IPS-18c (cell line): ENCODE measurements at regions not wholly inside any gene's neighbourhood (a gene's known extent, or its start where the extent isn't known, plus 50 kb on each side); places are given as distances from the start of the nearest gene placed in this dataset.
"Not testable (repeated sequence)": the region's sequence is repeated elsewhere in the genome, so short reads cannot be mapped to it uniquely, and the experiment has no call there.

Experiments used
- H3K4me3 ChIP-seq: 2 replicates; pipeline ENCODE4 v1.7.0; 2013; ENCODE audit warnings: low read depth, mild to moderate bottlenecking, low read length, moderate library complexity; ENCODE audit not compliant: insufficient read depth
- H3K9me3 ChIP-seq: one replicate; pipeline ENCODE4 v1.6.1; 2013; ENCODE audit warnings: mild to moderate bottlenecking, low read length, moderate library complexity; ENCODE audit not compliant: control insufficient read depth, insufficient read depth

GRCh38 chr10:38350645-38351044 is 256.5 kb downstream of the ZNF37A start:
- not testable (repeated sequence) for H3K4me3 ChIP-seq, H3K9me3 ChIP-seq

- H3K4me3 ChIP-seq, H3K9me3 ChIP-seq: not testable (repeated sequence)
Observed at GRCh38 chr10:38354410-38354809, 260.3 kb downstream of the ZNF37A start.

GRCh38 chr10:38355911-38356526 is 261.9 kb downstream of the ZNF37A start:
- H3K9me3 ChIP-seq, result not testable (repeated sequence)
- peak overlapping the region; percentile 38; the same call in 1 of the 2 replicates for H3K4me3 ChIP-seq

- peak overlapping the region; percentile 36; the same call in 1 of the 2 replicates for H3K4me3 ChIP-seq
- H3K9me3 ChIP-seq, result not testable (repeated sequence)
Observed at GRCh38 chr10:38356527-38356926, 262.4 kb downstream of the ZNF37A start.

GRCh38 chr10:38362514-38362913 is 268.4 kb downstream of the ZNF37A start:
- H3K4me3 ChIP-seq, H3K9me3 ChIP-seq: not testable (repeated sequence)

GRCh38 chr10:38364073-38364472 is 269.9 kb downstream of the ZNF37A start:
- not testable (repeated sequence) for H3K9me3 ChIP-seq

GRCh38 chr10:38365917-38366316 is 271.8 kb downstream of the ZNF37A start:
- H3K4me3 ChIP-seq, result not testable (repeated sequence)

More at GRCh38 chr10:38364073-38364472, 269.9 kb downstream of the ZNF37A start:
- H3K4me3 ChIP-seq, result not testable (repeated sequence)

GRCh38 chr10:38383800-38384199 is 289.7 kb downstream of the ZNF37A start:
- H3K9me3 ChIP-seq, H3K4me3 ChIP-seq: not testable (repeated sequence)

More at GRCh38 chr10:38365917-38366316, 271.8 kb downstream of the ZNF37A start:
- H3K9me3 ChIP-seq, result not testable (repeated sequence)

GRCh38 chr10:38386869-38387268 is 292.7 kb downstream of the ZNF37A start:
- H3K4me3 ChIP-seq, result not testable (repeated sequence)

GRCh38 chr10:38390725-38391124 is 296.6 kb downstream of the ZNF37A start:
- H3K9me3 ChIP-seq, H3K4me3 ChIP-seq: not testable (repeated sequence)

More at GRCh38 chr10:38386869-38387268, 292.7 kb downstream of the ZNF37A start:
- H3K9me3 ChIP-seq, result not testable (repeated sequence)

GRCh38 chr10:38395465-38395864 is 301.3 kb downstream of the ZNF37A start:
- H3K4me3 ChIP-seq, H3K9me3 ChIP-seq: not testable (repeated sequence)

- not testable (repeated sequence) for H3K4me3 ChIP-seq
Observed at GRCh38 chr10:38396178-38396954, 302.2 kb downstream of the ZNF37A start.

GRCh38 chr10:38401565-38401964 is 307.4 kb downstream of the ZNF37A start:
- not testable (repeated sequence) for H3K9me3 ChIP-seq, H3K4me3 ChIP-seq

More at GRCh38 chr10:38396178-38396954, 302.2 kb downstream of the ZNF37A start:
- H3K9me3 ChIP-seq, result not testable (repeated sequence)

- peak overlapping the region; percentile 81 for H3K4me3 ChIP-seq
- not testable (repeated sequence) for H3K9me3 ChIP-seq
Observed at GRCh38 chr10:38402442-38403346, 308.6 kb downstream of the ZNF37A start.

- not testable (repeated sequence) for H3K9me3 ChIP-seq
- H3K4me3 ChIP-seq, result peak overlapping the region; percentile 34; the same call in 1 of the 2 replicates
Observed at GRCh38 chr10:38403347-38404117, 309.4 kb downstream of the ZNF37A start.

- not testable (repeated sequence) for H3K4me3 ChIP-seq, H3K9me3 ChIP-seq
Observed at GRCh38 chr10:38423634-38424033, 329.5 kb downstream of the ZNF37A start.

GRCh38 chr10:38430242-38430641 is 336.1 kb downstream of the ZNF37A start:
- H3K4me3 ChIP-seq, H3K9me3 ChIP-seq: not testable (repeated sequence)
